CD14-positive monocyte (primary cell): ENCODE measurements at regions not wholly inside any gene's neighbourhood (a gene's known extent, or its start where the extent isn't known, plus 50 kb on each side); places are given as distances from the start of the nearest gene placed in this dataset.

Experiments
- DNase-seq, 3 donors: peaks; one replicate each; pipeline ENCODE4 v3.0.0-alpha.2; 2011 to 2022
- H2AFZ ChIP-seq: 2 replicates; pipeline ENCODE4 v1.6.0; 2012; ENCODE audit warnings: mild to moderate bottlenecking, low read depth, low read length, inconsistent platforms; ENCODE audit not compliant: insufficient read depth, poor library complexity, severe bottlenecking
- H3K27ac ChIP-seq, 2 donors: 1 replicate in 1 of 2; 2 replicates in 1 of 2; pipeline ENCODE4 v1.5.1; 2012 to 2013; ENCODE audit warnings: low read length in 2 of 2, control low read depth in 1 of 2, inconsistent platforms in 1 of 2, low read depth in 1 of 2, mild to moderate bottlenecking in 1 of 2
- H3K27me3 ChIP-seq, 2 donors: one replicate each; pipeline versions ENCODE4 v1.6.0 to v1.6.1; 2011 to 2013; ENCODE audit warnings: low read length in 2 of 2; ENCODE audit not compliant: control insufficient read depth in 2 of 2, insufficient read depth in 2 of 2
- H3K36me3 ChIP-seq, 2 donors: replicated peaks in 1 of 2; 1 replicate in 1 of 2; 2 replicates in 1 of 2; pipeline versions ENCODE4 v1.5.1 to v1.6.1; 2012 to 2013; ENCODE audit warnings: low read length in 2 of 2, control low read depth in 1 of 2, inconsistent platforms in 1 of 2, mild to moderate bottlenecking in 1 of 2; ENCODE audit not compliant: insufficient read depth in 2 of 2, control insufficient read depth in 1 of 2
- H3K4me1 ChIP-seq, 2 donors: 1 replicate in 1 of 2; 2 replicates in 1 of 2; pipeline versions ENCODE4 v1.5.1 to v1.6.1; 2012 to 2013; ENCODE audit warnings: low read length in 2 of 2, control low read depth in 1 of 2, inconsistent platforms in 1 of 2, mild to moderate bottlenecking in 1 of 2, moderate library complexity in 1 of 2; ENCODE audit not compliant: insufficient read depth in 2 of 2, control insufficient read depth in 1 of 2
- H3K4me2 ChIP-seq: replicated peaks from 2 replicates; pipeline ENCODE3; 2012; ENCODE audit warnings: low read length, moderate library complexity, mild to moderate bottlenecking; ENCODE audit not compliant: poor library complexity, severe bottlenecking; ENCODE audit errors: extremely low read depth
- H3K4me3 ChIP-seq, 3 experiments: fragments of 200-600 bp in 1 of 3; sonication (generic) in 1 of 3; replicated peaks in 1 of 3; 1 replicate in 2 of 3; 2 replicates in 1 of 3; pipeline ENCODE4 v1.5.1; 2011 to 2013; ENCODE audit warnings: low read length in 3 of 3, mild to moderate bottlenecking in 3 of 3, control low read depth in 2 of 3, low read depth in 2 of 3, inconsistent platforms in 1 of 3, moderate library complexity in 1 of 3
- H3K79me2 ChIP-seq: 2 replicates; pipeline ENCODE4 v1.6.0; 2012; ENCODE audit warnings: mild to moderate bottlenecking, control low read depth, inconsistent platforms, low read length, moderate library complexity; ENCODE audit not compliant: insufficient read depth
- H3K9ac ChIP-seq: 2 replicates; pipeline ENCODE4 v1.6.0; 2017; ENCODE audit warnings: low read length, mild to moderate bottlenecking; ENCODE audit not compliant: insufficient read depth, poor library complexity, severe bottlenecking
- H3K9me3 ChIP-seq, 2 donors: replicated peaks in 1 of 2; 1 replicate in 1 of 2; 2 replicates in 1 of 2; pipeline versions ENCODE4 v1.5.1 to v1.6.1; 2012 to 2013; ENCODE audit warnings: low read length in 2 of 2, control low read depth in 1 of 2; ENCODE audit not compliant: control insufficient read depth in 1 of 2, insufficient read depth in 1 of 2
- H4K20me1 ChIP-seq: 2 replicates; pipeline ENCODE4 v1.6.0; 2012; ENCODE audit warnings: mild to moderate bottlenecking, low read length, control low read depth, moderate library complexity; ENCODE audit not compliant: insufficient read depth
- H3K27ac Mint-ChIP-seq, 7 donors: one replicate each; pipeline ENCODE4 v1.8.0; 2020; ENCODE audit warnings: mild to moderate bottlenecking in 7 of 7, mixed read lengths in 7 of 7, moderate library complexity in 6 of 7, inconsistent platforms in 2 of 7
- H3K27me3 Mint-ChIP-seq, 3 donors: one replicate each; pipeline ENCODE4 v1.8.0; 2021 to 2022; ENCODE audit warnings: low read depth in 3 of 3, mild to moderate bottlenecking in 3 of 3, mixed read lengths in 3 of 3, moderate library complexity in 3 of 3, inconsistent platforms in 1 of 3
- H3K36me3 Mint-ChIP-seq, 2 donors: one replicate each; pipeline ENCODE4 v1.8.0; 2020; ENCODE audit warnings: mixed read lengths in 2 of 2, inconsistent platforms in 1 of 2, mild to moderate bottlenecking in 1 of 2
- H3K4me1 Mint-ChIP-seq: one replicate; pipeline ENCODE4 v1.8.0; 2020; ENCODE audit warnings: mild to moderate bottlenecking, mixed read lengths
- H3K4me3 Mint-ChIP-seq, 2 donors: one replicate each; pipeline ENCODE4 v1.8.0; 2020; ENCODE audit warnings: mild to moderate bottlenecking in 2 of 2, mixed read lengths in 2 of 2, moderate library complexity in 1 of 2
- H3K9me3 Mint-ChIP-seq, 7 donors: one replicate each; pipeline ENCODE4 v1.8.0; 2020 to 2022; ENCODE audit warnings: mixed read lengths in 7 of 7, mild to moderate bottlenecking in 6 of 7, moderate library complexity in 6 of 7, inconsistent platforms in 2 of 7
- CTCF ChIP-seq: fragments of 200-600 bp; IDR thresholded peaks from one replicate; pipeline ENCODE4 v1.8.0; 2022; ENCODE audit warnings: antibody characterized with exemption, mild to moderate bottlenecking
- WGBS: methylation state at CpG from one replicate; pipeline ENCODE4 v1.1.5; 2013; ENCODE audit warnings: missing lambda C conversion rate; ENCODE audit not compliant: insufficient coverage; 5-methylcytosine and 5-hydroxymethylcytosine counted together
- intact Hi-C, 2 donors: fragments of 100-400 bp; cut with micrococcal nuclease; formaldehyde crosslinking; loops; one replicate each; pipeline versions ENCODE4 v1.15.0 to v1.15.1; 2023

GRCh38 chr16:64585367-64585766 lies 536.5 kb downstream of the CDH11 start:
- Histone ChIP-seq H2AFZ (no peak overlapping the region), H3K27ac (no peak overlapping the region), H4K20me1 (no peaks in the 10 kb centered on the region), H3K36me3 (no peaks in the 10 kb centered on the region), H3K4me3 (no peak overlapping the region), H3K27me3 (no peaks in the 10 kb centered on the region), H3K9ac (no peak overlapping the region), H3K4me1 (no peaks in the 10 kb centered on the region), H3K9me3 (no peaks in the 10 kb centered on the region), H3K79me2 (no peaks in the 10 kb centered on the region), H3K4me2 (no peak overlapping the region)
- DNase-seq: no peak
- Mint-ChIP-seq H3K4me1 (no peaks in the 10 kb centered on the region), H3K9me3 (no peaks in the 10 kb centered on the region), H3K27ac (no peak overlapping the region), H3K27me3 (no peaks in the 10 kb centered on the region), H3K4me3 (no peak overlapping the region), H3K36me3 (no peaks in the 10 kb centered on the region)
- intact Hi-C loops: no loop called here
- TF ChIP-seq CTCF: no peak

GRCh38 chr16:64580558-64580957 lies 541.3 kb downstream of the CDH11 start:
- Mint-ChIP-seq H3K9me3 (no peaks in the 10 kb centered on the region), H3K27me3 (no peaks in the 10 kb centered on the region)

More at GRCh38 chr16:64580558-64580957, 541.3 kb downstream of the CDH11 start:
- no peak for DNase-seq
- intact Hi-C loops: no loop called here
- Histone ChIP-seq H3K27ac (no peak overlapping the region), H3K27me3 (no peaks in the 10 kb centered on the region), H2AFZ (no peak overlapping the region), H3K9me3 (no peaks in the 10 kb centered on the region), H3K4me3 (no peak overlapping the region), H3K36me3 (no peaks in the 10 kb centered on the region), H3K4me1 (no peaks in the 10 kb centered on the region), H3K79me2 (no peaks in the 10 kb centered on the region), H4K20me1 (no peaks in the 10 kb centered on the region), H3K4me2 (no peak overlapping the region), H3K9ac (no peak overlapping the region)
- TF ChIP-seq CTCF: no peak
- no peak overlapping the region for H3K4me3 Mint-ChIP-seq
- no peak overlapping the region for H3K27ac Mint-ChIP-seq
- H3K4me1 Mint-ChIP-seq: no peaks in the 10 kb centered on the region
- WGBS: 88% methylated on average over 6 of the region's 7 CpGs
- no peaks in the 10 kb centered on the region for H3K36me3 Mint-ChIP-seq
